HG03039 (cell line): ENCODE measurements at regions not wholly inside any gene's neighbourhood (a gene's known extent, or its start where the extent isn't known, plus 50 kb on each side); places are given as distances from the start of the nearest gene placed in this dataset.

Source experiments
- ATAC-seq: cut with Tn5 transposase; IDR thresholded peaks from one replicate; pipeline ENCODE4 v1.9.1; 2021; ENCODE audit warnings: mild to moderate bottlenecking, moderate library complexity; ENCODE audit not compliant: unreplicated experiment

- ATAC-seq: no peak
Measured at GRCh38 chr14:65308536-65308935, 104.0 kb upstream of the FUT8 start.

- no peak for ATAC-seq
Measured at GRCh38 chr14:65310568-65310967, 102.0 kb upstream of the FUT8 start.

- no peak for ATAC-seq
Measured at GRCh38 chr14:65312859-65313258, 99.7 kb upstream of the FUT8 start.

GRCh38 chr14:65318636-65319506 is 93.7 kb upstream of the FUT8 start:
- no peak for ATAC-seq

- ATAC-seq: no peak
Measured at GRCh38 chr14:65320661-65321308, 91.7 kb upstream of the FUT8 start.

GRCh38 chr14:65321370-65321875 is 91.1 kb upstream of the FUT8 start:
- no peak for ATAC-seq

- no peak for ATAC-seq
Measured at GRCh38 chr14:65329481-65329880, 83.0 kb upstream of the FUT8 start.

- no peak for ATAC-seq
Measured at GRCh38 chr14:65329911-65330310, 82.6 kb upstream of the FUT8 start.

- no peak for ATAC-seq
Measured at GRCh38 chr14:65330416-65330815, 82.1 kb upstream of the FUT8 start.

GRCh38 chr14:65331652-65332051 is 80.9 kb upstream of the FUT8 start:
- no peak for ATAC-seq

GRCh38 chr14:65332141-65332871 is 80.2 kb upstream of the FUT8 start:
- ATAC-seq: no peak

GRCh38 chr14:65333943-65334687 is 78.4 kb upstream of the FUT8 start:
- ATAC-seq: no peak

- no peak for ATAC-seq
Measured at GRCh38 chr14:65334765-65335410, 77.6 kb upstream of the FUT8 start.

- ATAC-seq: no peak
Measured at GRCh38 chr14:65335411-65335947, 77.1 kb upstream of the FUT8 start.

- ATAC-seq: peak; percentile 62
Measured at GRCh38 chr14:65336191-65336591, 76.3 kb upstream of the FUT8 start.

GRCh38 chr14:65339866-65340265 is 72.7 kb upstream of the FUT8 start:
- no peak for ATAC-seq

- no peak for ATAC-seq
Measured at GRCh38 chr14:65344011-65344410, 68.5 kb upstream of the FUT8 start.

GRCh38 chr14:65345266-65345665 is 67.3 kb upstream of the FUT8 start:
- ATAC-seq: no peak

- ATAC-seq: no peak
Measured at GRCh38 chr14:65346474-65346873, 66.1 kb upstream of the FUT8 start.

GRCh38 chr14:65346895-65347294 is 65.6 kb upstream of the FUT8 start:
- ATAC-seq: no peak
